Transverse colon (tissue), 4 donors: ENCODE measurements at regions not wholly inside any gene's neighbourhood (a gene's known extent, or its start where the extent isn't known, plus 50 kb on each side); places are given as distances from the start of the nearest gene placed in this dataset.

Source experiments
- EP300 ChIP-seq: sonication (generic); formaldehyde crosslinking; IDR thresholded peaks from one replicate; pipeline ENCODE4 v1.6.1; 2017; ENCODE audit warnings: antibody characterized with exemption, low read depth
- POLR2A ChIP-seq: fragments of 450-650 bp; IDR thresholded peaks from one replicate; pipeline ENCODE4 v1.6.1; 2016; ENCODE audit warnings: antibody characterized with exemption, mild to moderate bottlenecking, moderate library complexity
- POLR2AphosphoS5 ChIP-seq, 3 donors: sonication (generic); formaldehyde crosslinking; IDR thresholded peaks; one replicate each; pipeline ENCODE4 v1.6.1; 2016; ENCODE audit warnings: antibody characterized with exemption in 3 of 3
- TF ChIP-seq, protein P1 (sequence below), 5 experiments: fragments of 200-600 bp in 3 of 5; fragments of 450-650 bp in 2 of 5; sonication (generic) in 3 of 5; IDR thresholded peaks; 1 replicate in 2 of 5; 2 replicates in 3 of 5; pipeline ENCODE4 v1.5.1; 2016 to 2017; ENCODE audit warnings: antibody characterized with exemption in 5 of 5, inconsistent platforms in 3 of 5, mild to moderate bottlenecking in 2 of 5, moderate library complexity in 1 of 5

DNA sequence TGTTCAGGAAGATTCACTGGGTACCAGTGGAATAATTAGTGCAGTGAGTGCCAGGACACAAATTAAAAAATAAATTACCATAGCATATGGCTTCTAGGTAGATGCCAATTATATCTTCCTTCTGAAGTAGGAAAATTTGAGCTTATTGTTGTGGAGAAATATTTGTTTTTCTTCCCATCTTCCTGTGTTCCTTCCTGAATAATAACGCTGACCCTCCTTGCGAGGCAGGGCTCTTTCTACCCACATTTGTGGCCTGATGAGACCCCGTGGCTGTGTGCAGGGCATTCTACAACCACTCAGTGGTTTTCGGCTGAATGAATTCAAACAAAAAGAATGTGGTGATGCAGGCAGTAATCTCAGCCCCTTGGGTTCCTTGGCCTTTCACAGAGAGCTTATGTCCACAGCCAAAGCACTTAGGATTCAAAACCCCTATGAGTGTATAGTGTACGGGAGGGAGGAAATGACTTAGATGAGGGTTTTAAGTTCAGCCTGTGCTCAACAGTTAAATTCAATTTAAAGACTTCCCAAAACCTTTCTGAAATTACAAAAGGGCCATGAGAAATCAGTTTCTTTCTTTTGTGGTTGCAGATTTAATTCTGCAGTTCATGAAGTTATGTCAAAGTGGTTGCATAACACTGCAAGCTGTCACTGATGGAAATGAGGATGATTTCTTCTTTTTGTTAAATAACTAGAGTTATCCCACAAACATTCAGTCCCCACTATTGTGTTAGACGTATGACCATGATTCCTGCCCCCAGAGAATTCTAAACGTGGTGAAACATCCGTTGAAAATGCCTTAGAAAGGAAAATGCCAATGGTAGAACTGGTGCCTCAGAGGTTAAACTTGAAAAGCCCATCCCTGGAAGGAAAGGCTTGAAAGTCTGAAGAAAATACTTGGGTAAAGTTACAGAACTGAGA is 255.3 kb downstream of the FZD1 start:
- TF ChIP-seq, protein P1, sequence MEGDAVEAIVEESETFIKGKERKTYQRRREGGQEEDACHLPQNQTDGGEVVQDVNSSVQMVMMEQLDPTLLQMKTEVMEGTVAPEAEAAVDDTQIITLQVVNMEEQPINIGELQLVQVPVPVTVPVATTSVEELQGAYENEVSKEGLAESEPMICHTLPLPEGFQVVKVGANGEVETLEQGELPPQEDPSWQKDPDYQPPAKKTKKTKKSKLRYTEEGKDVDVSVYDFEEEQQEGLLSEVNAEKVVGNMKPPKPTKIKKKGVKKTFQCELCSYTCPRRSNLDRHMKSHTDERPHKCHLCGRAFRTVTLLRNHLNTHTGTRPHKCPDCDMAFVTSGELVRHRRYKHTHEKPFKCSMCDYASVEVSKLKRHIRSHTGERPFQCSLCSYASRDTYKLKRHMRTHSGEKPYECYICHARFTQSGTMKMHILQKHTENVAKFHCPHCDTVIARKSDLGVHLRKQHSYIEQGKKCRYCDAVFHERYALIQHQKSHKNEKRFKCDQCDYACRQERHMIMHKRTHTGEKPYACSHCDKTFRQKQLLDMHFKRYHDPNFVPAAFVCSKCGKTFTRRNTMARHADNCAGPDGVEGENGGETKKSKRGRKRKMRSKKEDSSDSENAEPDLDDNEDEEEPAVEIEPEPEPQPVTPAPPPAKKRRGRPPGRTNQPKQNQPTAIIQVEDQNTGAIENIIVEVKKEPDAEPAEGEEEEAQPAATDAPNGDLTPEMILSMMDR (IDR thresholded peaks at IDR 0.05): no peak
- no peak for TF ChIP-seq EP300
- no peak for TF ChIP-seq POLR2A
- no peak for TF ChIP-seq POLR2AphosphoS5 (IDR thresholded peaks at IDR 0.05)
